K562 (cell line): ENCODE measurements at regions not wholly inside any gene's neighbourhood (a gene's known extent, or its start where the extent isn't known, plus 50 kb on each side); places are given as distances from the start of the nearest gene placed in this dataset.

Experiments used
- CAMTA2 ChIP-seq: fragments of 250-450 bp; sonication (Bioruptor Pico); conservative IDR thresholded peaks from 2 replicates; pipeline ENCODE4 v1.5.1; 2022
- EGR1 ChIP-seq: fragments of 450-650 bp; conservative IDR thresholded peaks from 2 replicates; pipeline ENCODE4 v1.6.1; 2017; ENCODE audit warnings: mild to moderate bottlenecking
- TF ChIP-seq, protein P1 (sequence below): fragments of 450-650 bp; IDR thresholded peaks from 2 replicates; pipeline ENCODE4 v1.6.1; 2017; ENCODE audit warnings: antibody characterized with exemption, mild to moderate bottlenecking

DNA sequence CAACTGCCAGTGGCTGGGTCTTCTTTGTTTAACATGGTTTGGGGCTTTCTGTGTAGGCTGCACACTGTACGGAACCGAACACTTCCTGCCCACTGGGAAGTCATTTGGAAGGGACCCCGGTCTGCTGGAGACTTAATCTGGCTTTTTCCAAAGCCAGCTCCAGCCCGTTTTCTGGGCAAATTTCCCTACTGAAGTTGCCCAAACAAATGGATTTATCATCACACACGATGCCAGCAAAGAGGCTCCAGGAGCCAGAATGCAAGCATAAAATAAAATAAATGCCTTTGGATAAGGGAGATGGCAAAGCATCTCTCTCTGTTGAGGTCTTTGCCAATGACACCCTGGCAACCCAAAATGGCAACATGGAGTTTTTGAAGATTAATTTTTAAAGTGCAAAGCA, 259.9 kb upstream of the IRX3 start:
- TF ChIP-seq CAMTA2 (no peak), EGR1 (no peak)
- TF ChIP-seq, protein P1, sequence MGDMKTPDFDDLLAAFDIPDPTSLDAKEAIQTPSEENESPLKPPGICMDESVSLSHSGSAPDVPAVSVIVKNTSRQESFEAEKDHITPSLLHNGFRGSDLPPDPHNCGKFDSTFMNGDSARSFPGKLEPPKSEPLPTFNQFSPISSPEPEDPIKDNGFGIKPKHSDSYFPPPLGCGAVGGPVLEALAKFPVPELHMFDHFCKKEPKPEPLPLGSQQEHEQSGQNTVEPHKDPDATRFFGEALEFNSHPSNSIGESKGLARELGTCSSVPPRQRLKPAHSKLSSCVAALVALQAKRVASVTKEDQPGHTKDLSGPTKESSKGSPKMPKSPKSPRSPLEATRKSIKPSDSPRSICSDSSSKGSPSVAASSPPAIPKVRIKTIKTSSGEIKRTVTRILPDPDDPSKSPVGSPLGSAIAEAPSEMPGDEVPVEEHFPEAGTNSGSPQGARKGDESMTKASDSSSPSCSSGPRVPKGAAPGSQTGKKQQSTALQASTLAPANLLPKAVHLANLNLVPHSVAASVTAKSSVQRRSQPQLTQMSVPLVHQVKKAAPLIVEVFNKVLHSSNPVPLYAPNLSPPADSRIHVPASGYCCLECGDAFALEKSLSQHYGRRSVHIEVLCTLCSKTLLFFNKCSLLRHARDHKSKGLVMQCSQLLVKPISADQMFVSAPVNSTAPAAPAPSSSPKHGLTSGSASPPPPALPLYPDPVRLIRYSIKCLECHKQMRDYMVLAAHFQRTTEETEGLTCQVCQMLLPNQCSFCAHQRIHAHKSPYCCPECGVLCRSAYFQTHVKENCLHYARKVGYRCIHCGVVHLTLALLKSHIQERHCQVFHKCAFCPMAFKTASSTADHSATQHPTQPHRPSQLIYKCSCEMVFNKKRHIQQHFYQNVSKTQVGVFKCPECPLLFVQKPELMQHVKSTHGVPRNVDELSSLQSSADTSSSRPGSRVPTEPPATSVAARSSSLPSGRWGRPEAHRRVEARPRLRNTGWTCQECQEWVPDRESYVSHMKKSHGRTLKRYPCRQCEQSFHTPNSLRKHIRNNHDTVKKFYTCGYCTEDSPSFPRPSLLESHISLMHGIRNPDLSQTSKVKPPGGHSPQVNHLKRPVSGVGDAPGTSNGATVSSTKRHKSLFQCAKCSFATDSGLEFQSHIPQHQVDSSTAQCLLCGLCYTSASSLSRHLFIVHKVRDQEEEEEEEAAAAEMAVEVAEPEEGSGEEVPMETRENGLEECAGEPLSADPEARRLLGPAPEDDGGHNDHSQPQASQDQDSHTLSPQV = no peak
